ENCODE measurements at regions not wholly inside any gene's neighbourhood (a gene's known extent, or its start where the extent isn't known, plus 50 kb on each side); places are given as distances from the start of the nearest gene placed in this dataset.

- H3K36me3 ChIP-seq (ENCODE audit: control insufficient read depth in 2 of 2, extremely low read depth in 1 of 2, insufficient read depth in 2 of 2, low read length in 2 of 2): no peaks in the 10 kb centered on the region
- TF ChIP-seq, protein P1, sequence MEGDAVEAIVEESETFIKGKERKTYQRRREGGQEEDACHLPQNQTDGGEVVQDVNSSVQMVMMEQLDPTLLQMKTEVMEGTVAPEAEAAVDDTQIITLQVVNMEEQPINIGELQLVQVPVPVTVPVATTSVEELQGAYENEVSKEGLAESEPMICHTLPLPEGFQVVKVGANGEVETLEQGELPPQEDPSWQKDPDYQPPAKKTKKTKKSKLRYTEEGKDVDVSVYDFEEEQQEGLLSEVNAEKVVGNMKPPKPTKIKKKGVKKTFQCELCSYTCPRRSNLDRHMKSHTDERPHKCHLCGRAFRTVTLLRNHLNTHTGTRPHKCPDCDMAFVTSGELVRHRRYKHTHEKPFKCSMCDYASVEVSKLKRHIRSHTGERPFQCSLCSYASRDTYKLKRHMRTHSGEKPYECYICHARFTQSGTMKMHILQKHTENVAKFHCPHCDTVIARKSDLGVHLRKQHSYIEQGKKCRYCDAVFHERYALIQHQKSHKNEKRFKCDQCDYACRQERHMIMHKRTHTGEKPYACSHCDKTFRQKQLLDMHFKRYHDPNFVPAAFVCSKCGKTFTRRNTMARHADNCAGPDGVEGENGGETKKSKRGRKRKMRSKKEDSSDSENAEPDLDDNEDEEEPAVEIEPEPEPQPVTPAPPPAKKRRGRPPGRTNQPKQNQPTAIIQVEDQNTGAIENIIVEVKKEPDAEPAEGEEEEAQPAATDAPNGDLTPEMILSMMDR (optimal IDR thresholded peaks at IDR 0.05 in 1 of 3, IDR thresholded peaks at IDR 0.05 in 1 of 3, conservative IDR thresholded peaks at IDR 0.05 in 1 of 3; ENCODE audit: extremely low read depth in 1 of 3, insufficient read depth in 2 of 3, low read length in 3 of 3): no peak
- no peak for TF ChIP-seq EZH2 (IDR thresholded peaks at IDR 0.05; ENCODE audit: low read length)
- peaks cover 9% of the 10 kb centered on the region for H3K4me1 ChIP-seq (ENCODE audit: control insufficient read depth, extremely low read depth, insufficient read depth, low read length)
- no peak overlapping the region for H2AFZ ChIP-seq (ENCODE audit: control insufficient read depth, low read length)
- DNase-seq (ENCODE audit: low read depth, low spot score) (no peak), FAIRE-seq (no peak)
- no peak overlapping the region for H3K4me2 ChIP-seq (ENCODE audit: control insufficient read depth, extremely low read depth, insufficient read depth, low read depth, low read length)
- no peak overlapping the region for H3K27ac ChIP-seq (ENCODE audit: control insufficient read depth, insufficient read depth, low read length)
- no peak overlapping the region for H3K4me3 ChIP-seq (ENCODE audit: control insufficient read depth in 2 of 3, extremely low read depth in 1 of 3, insufficient read depth in 2 of 3, low read depth in 1 of 3, low read length in 3 of 3)
- dilution Hi-C loops (cut with MboI; ENCODE audit: extremely low pct_ligation_motif_present, low sequenced_read_pairs): no loop called here
- H3K9me1 ChIP-seq (ENCODE audit: control insufficient read depth, extremely low read depth, insufficient read depth, low read length): no peaks in the 10 kb centered on the region
- no peaks in the 10 kb centered on the region for H3K9me3 ChIP-seq (ENCODE audit: control insufficient read depth, low read depth, low read length)
- no peaks in the 10 kb centered on the region for H3K79me2 ChIP-seq (ENCODE audit: control insufficient read depth, insufficient read depth, low read length)
- H3K27me3 ChIP-seq (ENCODE audit: control insufficient read depth, extremely low read depth, insufficient read depth, low read length): no peaks in the 10 kb centered on the region
- H3K9ac ChIP-seq (ENCODE audit: control insufficient read depth, extremely low read depth, insufficient read depth, low read length): no peak overlapping the region
- H4K20me1 ChIP-seq (ENCODE audit: control insufficient read depth, extremely low read depth, insufficient read depth, low read length): no peaks in the 10 kb centered on the region
Measured at GRCh38 chr1:108051631-108052377, 86.8 kb upstream of the VAV3 start.

GRCh38 chr1:108050911-108051629 lies 86.1 kb upstream of the VAV3 start:
- Histone ChIP-seq H3K27ac (ENCODE audit: control insufficient read depth, insufficient read depth, low read length) (no peak overlapping the region), H3K9ac (ENCODE audit: control insufficient read depth, extremely low read depth, insufficient read depth, low read length) (no peak overlapping the region), H3K9me1 (ENCODE audit: control insufficient read depth, extremely low read depth, insufficient read depth, low read length) (no peaks in the 10 kb centered on the region), H3K9me3 (ENCODE audit: control insufficient read depth, low read depth, low read length) (no peaks in the 10 kb centered on the region), H3K36me3 (ENCODE audit: control insufficient read depth in 2 of 2, extremely low read depth in 1 of 2, insufficient read depth in 2 of 2, low read length in 2 of 2) (no peaks in the 10 kb centered on the region), H2AFZ (ENCODE audit: control insufficient read depth, low read length) (no peak overlapping the region), H3K4me1 (ENCODE audit: control insufficient read depth, extremely low read depth, insufficient read depth, low read length) (peaks cover 16% of the 10 kb centered on the region), H3K27me3 (ENCODE audit: control insufficient read depth, extremely low read depth, insufficient read depth, low read length) (no peaks in the 10 kb centered on the region), H4K20me1 (ENCODE audit: control insufficient read depth, extremely low read depth, insufficient read depth, low read length) (no peaks in the 10 kb centered on the region), H3K4me3 (ENCODE audit: control insufficient read depth in 2 of 3, extremely low read depth in 1 of 3, insufficient read depth in 2 of 3, low read depth in 1 of 3, low read length in 3 of 3) (no peak overlapping the region), H3K79me2 (ENCODE audit: control insufficient read depth, insufficient read depth, low read length) (no peaks in the 10 kb centered on the region), H3K4me2 (ENCODE audit: control insufficient read depth, extremely low read depth, insufficient read depth, low read depth, low read length) (no peak overlapping the region)
- TF ChIP-seq EZH2 (IDR thresholded peaks at IDR 0.05; ENCODE audit: low read length): no peak
- TF ChIP-seq, protein P1 (optimal IDR thresholded peaks at IDR 0.05 in 1 of 3, IDR thresholded peaks at IDR 0.05 in 1 of 3, conservative IDR thresholded peaks at IDR 0.05 in 1 of 3; ENCODE audit: extremely low read depth in 1 of 3, insufficient read depth in 2 of 3, low read length in 3 of 3): no peak
- no peak for FAIRE-seq
- dilution Hi-C loops (cut with MboI; ENCODE audit: extremely low pct_ligation_motif_present, low sequenced_read_pairs): no loop called here
- no peak for DNase-seq (ENCODE audit: low read depth, low spot score)

Measured in keratinocyte (primary cell).